Stimulated activated CD4-positive, alpha-beta T cell treated with anti-CD3 and anti-CD28 coated beads, TNF-alpha, amount 100 ng/mL, for 4 hours (primary cell): ENCODE measurements at regions not wholly inside any gene's neighbourhood (a gene's known extent, or its start where the extent isn't known, plus 50 kb on each side); places are given as distances from the start of the nearest gene placed in this dataset.
"Not testable (repeated sequence)": the region's sequence is repeated elsewhere in the genome, so short reads cannot be mapped to it uniquely, and the experiment has no call there.

ENCODE experiments used
- DNase-seq, 3 experiments: peaks; one replicate each; pipeline ENCODE4 v3.0.0-alpha.2; 2020; ENCODE audit warnings: low read depth in 3 of 3

GRCh38 chr3:104360038-104360437 is 1006.7 kb upstream of the ALCAM start:
- no peak for DNase-seq

GRCh38 chr3:104361748-104362147 is 1005.0 kb upstream of the ALCAM start:
- not testable (repeated sequence) for DNase-seq

- DNase-seq = no peak
These were observed 1004.4 kb upstream of the ALCAM start for GRCh38 chr3:104362319-104362718.

- no peak for DNase-seq
These were observed 999.7 kb upstream of the ALCAM start for GRCh38 chr3:104367000-104367399.

- DNase-seq = no peak
These were observed 997.9 kb upstream of the ALCAM start for GRCh38 chr3:104368760-104369159.

GRCh38 chr3:104385421-104385820 is 981.3 kb upstream of the ALCAM start:
- no peak for DNase-seq

- no peak for DNase-seq
These were observed 978.1 kb upstream of the ALCAM start for GRCh38 chr3:104388619-104389018.

- no peak for DNase-seq
These were observed 974.4 kb upstream of the ALCAM start for GRCh38 chr3:104392327-104392726.

- no peak for DNase-seq
These were observed 969.6 kb upstream of the ALCAM start for GRCh38 chr3:104396974-104397669.

GRCh38 chr3:104397713-104398112 is 969.0 kb upstream of the ALCAM start:
- DNase-seq = no peak

- DNase-seq = no peak
These were observed 963.8 kb upstream of the ALCAM start for GRCh38 chr3:104402902-104403301.

- no peak for DNase-seq
These were observed 955.0 kb upstream of the ALCAM start for GRCh38 chr3:104411757-104412156.

- DNase-seq = no peak
These were observed 953.8 kb upstream of the ALCAM start for GRCh38 chr3:104412608-104413580.

- DNase-seq = no peak
These were observed 938.3 kb upstream of the ALCAM start for GRCh38 chr3:104428337-104428925.

- no peak for DNase-seq
These were observed 937.0 kb upstream of the ALCAM start for GRCh38 chr3:104429727-104430126.

GRCh38 chr3:104436506-104436905 is 930.2 kb upstream of the ALCAM start:
- DNase-seq = no peak

GRCh38 chr3:104437131-104437750 is 929.5 kb upstream of the ALCAM start:
- DNase-seq = no peak

- DNase-seq = no peak
These were observed 928.8 kb upstream of the ALCAM start for GRCh38 chr3:104437891-104438290.

GRCh38 chr3:104438706-104439105 is 928.0 kb upstream of the ALCAM start:
- DNase-seq = no peak

GRCh38 chr3:104445252-104445919 is 921.3 kb upstream of the ALCAM start:
- DNase-seq = not testable (repeated sequence)

- DNase-seq = no peak
These were observed 919.0 kb upstream of the ALCAM start for GRCh38 chr3:104447681-104448080.
